Fibroblast of lung (primary cell): ENCODE measurements at regions not wholly inside any gene's neighbourhood (a gene's known extent, or its start where the extent isn't known, plus 50 kb on each side); places are given as distances from the start of the nearest gene placed in this dataset.

Experiments used
- CTCF ChIP-seq, 2 donors: IDR thresholded peaks in 1 of 2; conservative IDR thresholded peaks in 1 of 2; 1 replicate in 1 of 2; 2 replicates in 1 of 2; pipeline ENCODE4 v1.5.1; 2011 to 2012; ENCODE audit warnings: low read length in 2 of 2, control low read depth in 1 of 2, inconsistent platforms in 1 of 2, low read depth in 1 of 2, mild to moderate bottlenecking in 1 of 2
- EZH2 ChIP-seq: IDR thresholded peaks from 2 replicates; pipeline ENCODE4 v1.5.1; 2012; ENCODE audit warnings: low read length, control low read depth, mild to moderate bottlenecking; ENCODE audit errors: missing control alignments

- TF ChIP-seq CTCF (conservative IDR thresholded peaks at IDR 0.05 in 1 of 2, IDR thresholded peaks at IDR 0.05 in 1 of 2; ENCODE audit: low read depth in 1 of 2, low read length in 2 of 2) (no peak), EZH2 (no peak)
These were observed 788.4 kb downstream of the TSN start for GRCh38 chr2:122543815-122544214.
